ENCODE measurements at regions not wholly inside any gene's neighbourhood (a gene's known extent, or its start where the extent isn't known, plus 50 kb on each side); places are given as distances from the start of the nearest gene placed in this dataset.

- TF ChIP-seq CTCF (IDR thresholded peaks at IDR 0.05) (no peak), POLR2A (IDR thresholded peaks at IDR 0.05) (no peak)
Observed at GRCh38 chr1:188244681-188245080, 1415.9 kb downstream of the PLA2G4A start.

Measured in esophagus squamous epithelium (tissue), 4 donors.